Activated CD8-positive, alpha-beta T cell treated with anti-CD3 and anti-CD28 coated beads, Interleukin-2, amount 10 ng/mL, durations not matched to agents 7 days and 5 days (primary cell): ENCODE measurements at regions not wholly inside any gene's neighbourhood (a gene's known extent, or its start where the extent isn't known, plus 50 kb on each side); places are given as distances from the start of the nearest gene placed in this dataset.

Experiments
- ATAC-seq: fragments of 150-1000 bp; cut with Tn5 transposase; one replicate; pipeline ENCODE4 v1.10.0; 2021; ENCODE audit warnings: moderate library complexity
- CTCF ChIA-PET: fragments of 350-600 bp; sonication (Branson Sonifier 250); formaldehyde crosslinking; loops from one replicate; lab custom pipeline; 2021; ENCODE audit warnings: antibody characterized with exemption; lab: Charles Lee
- POLR2A ChIA-PET: fragments of 350-600 bp; sonication (Branson Sonifier 250); formaldehyde crosslinking; loops from one replicate; lab custom pipeline; 2021; ENCODE audit warnings: antibody characterized with exemption; lab: Charles Lee
- DNase-seq: peaks from one replicate; pipeline ENCODE4 v3.0.0-alpha.2; 2020
- H3K27ac Mint-ChIP-seq: one replicate; pipeline ENCODE4 v1.8.0; 2021; ENCODE audit warnings: mild to moderate bottlenecking, mixed read lengths
- H3K27me3 Mint-ChIP-seq: one replicate; pipeline ENCODE4 v1.8.0; 2021; ENCODE audit warnings: low read depth, mixed read lengths
- H3K36me3 Mint-ChIP-seq: one replicate; pipeline ENCODE4 v1.8.0; 2021; ENCODE audit warnings: low read depth, mixed read lengths
- H3K4me1 Mint-ChIP-seq: one replicate; pipeline ENCODE4 v1.8.0; 2021; ENCODE audit warnings: low read depth, mixed read lengths
- H3K4me3 Mint-ChIP-seq: one replicate; pipeline ENCODE4 v1.8.0; 2021; ENCODE audit warnings: mild to moderate bottlenecking, mixed read lengths
- H3K9me3 Mint-ChIP-seq: one replicate; pipeline ENCODE4 v1.8.0; 2022; ENCODE audit warnings: mixed read lengths; ENCODE audit not compliant: insufficient read depth

GRCh38 chr1:87888446-87888845 lies 559.8 kb downstream of the LMO4 start:
- no peaks in the 10 kb centered on the region for H3K4me1 Mint-ChIP-seq
- DNase-seq (no peak), ATAC-seq (no peak)
- no peak overlapping the region for H3K27ac Mint-ChIP-seq
- no peak overlapping the region for H3K4me3 Mint-ChIP-seq
- ChIA-PET CTCF (no interaction called here), POLR2A (no interaction called here)
- H3K27me3 Mint-ChIP-seq = no peaks in the 10 kb centered on the region
- no peaks in the 10 kb centered on the region for H3K36me3 Mint-ChIP-seq
- H3K9me3 Mint-ChIP-seq = no peaks in the 10 kb centered on the region

- Mint-ChIP-seq H3K27me3 (no peaks in the 10 kb centered on the region), H3K36me3 (no peaks in the 10 kb centered on the region), H3K4me3 (no peak overlapping the region), H3K9me3 (no peaks in the 10 kb centered on the region), H3K4me1 (no peaks in the 10 kb centered on the region), H3K27ac (no peak overlapping the region)
- ATAC-seq (no peak), DNase-seq (no peak)
- ChIA-PET POLR2A (no interaction called here), CTCF (no interaction called here)
Measured at GRCh38 chr1:87894062-87894461, 565.4 kb downstream of the LMO4 start.

- peaks cover 2% of the 10 kb centered on the region for H3K27me3 Mint-ChIP-seq
- no peak for ATAC-seq
- POLR2A ChIA-PET = no interaction called here
- CTCF ChIA-PET = no interaction called here
- H3K4me1 Mint-ChIP-seq = no peaks in the 10 kb centered on the region
- H3K27ac Mint-ChIP-seq = no peak overlapping the region
- DNase-seq = no peak
- no peaks in the 10 kb centered on the region for H3K36me3 Mint-ChIP-seq
- no peaks in the 10 kb centered on the region for H3K9me3 Mint-ChIP-seq
- no peak overlapping the region for H3K4me3 Mint-ChIP-seq
Measured at GRCh38 chr1:87897481-87897880, 568.8 kb downstream of the LMO4 start.

- peaks cover 5% of the 10 kb centered on the region for H3K27me3 Mint-ChIP-seq
- ATAC-seq = no peak
- no peaks in the 10 kb centered on the region for H3K36me3 Mint-ChIP-seq
- no peaks in the 10 kb centered on the region for H3K9me3 Mint-ChIP-seq
- H3K27ac Mint-ChIP-seq = no peak overlapping the region
- ChIA-PET POLR2A (no interaction called here), CTCF (no interaction called here)
- H3K4me1 Mint-ChIP-seq = peaks cover 6% of the 10 kb centered on the region
- no peak overlapping the region for H3K4me3 Mint-ChIP-seq
- DNase-seq = no peak
Measured at GRCh38 chr1:87898431-87898830, 569.8 kb downstream of the LMO4 start.

GRCh38 chr1:87899017-87899416 lies 570.3 kb downstream of the LMO4 start:
- Mint-ChIP-seq H3K27ac (no peak overlapping the region), H3K4me3 (no peak overlapping the region), H3K36me3 (no peaks in the 10 kb centered on the region), H3K9me3 (no peaks in the 10 kb centered on the region), H3K4me1 (peaks cover 6% of the 10 kb centered on the region), H3K27me3 (peaks cover 5% of the 10 kb centered on the region)
- no peak for DNase-seq
- ChIA-PET POLR2A (no interaction called here), CTCF (no interaction called here)
- ATAC-seq = no peak

GRCh38 chr1:87899746-87900145 lies 571.1 kb downstream of the LMO4 start:
- no peak for DNase-seq
- peaks cover 5% of the 10 kb centered on the region for H3K27me3 Mint-ChIP-seq
- H3K36me3 Mint-ChIP-seq = no peaks in the 10 kb centered on the region
- H3K4me1 Mint-ChIP-seq = peaks cover 6% of the 10 kb centered on the region
- no peak for ATAC-seq
- CTCF ChIA-PET = no interaction called here
- no peak overlapping the region for H3K4me3 Mint-ChIP-seq
- no peaks in the 10 kb centered on the region for H3K9me3 Mint-ChIP-seq
- no peak overlapping the region for H3K27ac Mint-ChIP-seq
- POLR2A ChIA-PET = no interaction called here

GRCh38 chr1:87902830-87903229 lies 574.1 kb downstream of the LMO4 start:
- ATAC-seq = no peak
- Mint-ChIP-seq H3K4me1 (peaks cover 6% of the 10 kb centered on the region), H3K9me3 (no peaks in the 10 kb centered on the region), H3K4me3 (no peak overlapping the region), H3K36me3 (no peaks in the 10 kb centered on the region), H3K27ac (no peak overlapping the region), H3K27me3 (peaks cover 5% of the 10 kb centered on the region)
- CTCF ChIA-PET = no interaction called here
- DNase-seq = no peak
- POLR2A ChIA-PET = no interaction called here

GRCh38 chr1:87903242-87903641 lies 574.6 kb downstream of the LMO4 start:
- POLR2A ChIA-PET = no interaction called here

GRCh38 chr1:87904651-87905050 lies 576.0 kb downstream of the LMO4 start:
- Mint-ChIP-seq H3K27ac (no peak overlapping the region), H3K27me3 (peaks cover 5% of the 10 kb centered on the region), H3K9me3 (no peaks in the 10 kb centered on the region), H3K4me1 (peaks cover 6% of the 10 kb centered on the region), H3K36me3 (no peaks in the 10 kb centered on the region), H3K4me3 (no peak overlapping the region)
- ChIA-PET POLR2A (no interaction called here), CTCF (no interaction called here)
- DNase-seq = no peak
- ATAC-seq = no peak

More at GRCh38 chr1:87903242-87903641, 574.6 kb downstream of the LMO4 start:
- H3K27ac Mint-ChIP-seq = no peak overlapping the region
- no peak overlapping the region for H3K4me3 Mint-ChIP-seq
- CTCF ChIA-PET = no interaction called here
- H3K27me3 Mint-ChIP-seq = peaks cover 5% of the 10 kb centered on the region
- H3K4me1 Mint-ChIP-seq = peaks cover 6% of the 10 kb centered on the region
- no peaks in the 10 kb centered on the region for H3K9me3 Mint-ChIP-seq
- no peaks in the 10 kb centered on the region for H3K36me3 Mint-ChIP-seq
- ATAC-seq = no peak
- DNase-seq = no peak

- no peaks in the 10 kb centered on the region for H3K9me3 Mint-ChIP-seq
- no peak overlapping the region for H3K27ac Mint-ChIP-seq
Measured at GRCh38 chr1:87905651-87906050, 577.0 kb downstream of the LMO4 start.

GRCh38 chr1:87906078-87906477 lies 577.4 kb downstream of the LMO4 start:
- CTCF ChIA-PET = no interaction called here
- Mint-ChIP-seq H3K36me3 (no peaks in the 10 kb centered on the region), H3K27ac (no peak overlapping the region), H3K4me1 (peaks cover 6% of the 10 kb centered on the region), H3K4me3 (no peak overlapping the region), H3K27me3 (peaks cover 5% of the 10 kb centered on the region), H3K9me3 (no peaks in the 10 kb centered on the region)
- DNase-seq = no peak
- POLR2A ChIA-PET = no interaction called here
- no peak for ATAC-seq

More at GRCh38 chr1:87905651-87906050, 577.0 kb downstream of the LMO4 start:
- Mint-ChIP-seq H3K4me3 (no peak overlapping the region), H3K4me1 (peaks cover 6% of the 10 kb centered on the region), H3K27me3 (peaks cover 5% of the 10 kb centered on the region), H3K36me3 (no peaks in the 10 kb centered on the region)
- POLR2A ChIA-PET = interaction anchor here (0.6 kb wide), 1 partner anchor 992 kb away, joined by 3 read pairs; no protein-coding TSS in a partner anchor
- CTCF ChIA-PET = no interaction called here
- DNase-seq (no peak), ATAC-seq (no peak)

GRCh38 chr1:87913361-87913760 lies 584.7 kb downstream of the LMO4 start:
- Mint-ChIP-seq H3K9me3 (peaks cover 12% of the 10 kb centered on the region), H3K36me3 (no peaks in the 10 kb centered on the region), H3K4me3 (no peak overlapping the region), H3K4me1 (no peaks in the 10 kb centered on the region), H3K27me3 (no peaks in the 10 kb centered on the region), H3K27ac (no peak overlapping the region)
- ChIA-PET POLR2A (no interaction called here), CTCF (no interaction called here)
- DNase-seq = no peak
- ATAC-seq = no peak

- Mint-ChIP-seq H3K4me3 (no peak overlapping the region), H3K36me3 (no peaks in the 10 kb centered on the region), H3K9me3 (peaks cover 12% of the 10 kb centered on the region), H3K4me1 (no peaks in the 10 kb centered on the region), H3K27me3 (peaks cover 5% of the 10 kb centered on the region), H3K27ac (no peak overlapping the region)
- ChIA-PET CTCF (no interaction called here), POLR2A (no interaction called here)
- no peak for ATAC-seq
- no peak for DNase-seq
Measured at GRCh38 chr1:87914396-87914795, 585.7 kb downstream of the LMO4 start.
